ENCODE measurements at regions not wholly inside any gene's neighbourhood (a gene's known extent, or its start where the extent isn't known, plus 50 kb on each side); places are given as distances from the start of the nearest gene placed in this dataset.

GRCh38 chr4:60175241-60175640 lies 1024.9 kb upstream of the ADGRL3 start:
- no peak overlapping the region for H3K4me3 ChIP-seq
- H3K36me3 ChIP-seq = no peaks in the 10 kb centered on the region
- H3K9me3 ChIP-seq = peaks cover 3% of the 10 kb centered on the region
- 47% methylated on average over 1 of the region's 1 CpG for WGBS
- TF ChIP-seq POLR2A (IDR thresholded peaks at IDR 0.05) (no peak), CTCF (IDR thresholded peaks at IDR 0.05) (no peak)
- H3K4me1 ChIP-seq = no peaks in the 10 kb centered on the region
- no peaks in the 10 kb centered on the region for H3K27me3 ChIP-seq
- DNase-seq (ENCODE audit: low spot score in 2 of 2) = no peak
- H3K27ac ChIP-seq = no peak overlapping the region

- Histone ChIP-seq H3K36me3 (no peaks in the 10 kb centered on the region), H3K9me3 (peaks cover 8% of the 10 kb centered on the region), H3K27ac (no peak overlapping the region), H3K27me3 (no peaks in the 10 kb centered on the region), H3K4me3 (no peak overlapping the region), H3K4me1 (no peaks in the 10 kb centered on the region)
- TF ChIP-seq CTCF (IDR thresholded peaks at IDR 0.05) (no peak), POLR2A (IDR thresholded peaks at IDR 0.05) (no peak)
- WGBS = 97% methylated on average over 3 of the region's 3 CpGs
- DNase-seq (ENCODE audit: low spot score in 2 of 2) = no peak
These were observed 1012.7 kb upstream of the ADGRL3 start for GRCh38 chr4:60187428-60187827.

- 86% methylated on average over 5 of the region's 5 CpGs for WGBS
- Histone ChIP-seq H3K27me3 (no peaks in the 10 kb centered on the region), H3K4me3 (no peak overlapping the region), H3K36me3 (no peaks in the 10 kb centered on the region), H3K4me1 (no peaks in the 10 kb centered on the region), H3K9me3 (peaks cover 8% of the 10 kb centered on the region), H3K27ac (no peak overlapping the region)
- TF ChIP-seq EP300 (IDR thresholded peaks at IDR 0.05) = no peak
- no peak for DNase-seq (ENCODE audit: low spot score in 2 of 2)
These were observed 1010.8 kb upstream of the ADGRL3 start for GRCh38 chr4:60189286-60189685.

GRCh38 chr4:60194214-60194613 lies 1005.9 kb upstream of the ADGRL3 start:
- Histone ChIP-seq H3K27ac (no peak overlapping the region), H3K4me3 (no peak overlapping the region), H3K4me1 (no peaks in the 10 kb centered on the region), H3K27me3 (no peaks in the 10 kb centered on the region), H3K9me3 (peaks cover 4% of the 10 kb centered on the region), H3K36me3 (no peaks in the 10 kb centered on the region)
- TF ChIP-seq CTCF (IDR thresholded peaks at IDR 0.05) (no peak), POLR2AphosphoS5 (IDR thresholded peaks at IDR 0.05) (no peak), EP300 (IDR thresholded peaks at IDR 0.05) (no peak)
- no peak for DNase-seq (ENCODE audit: low spot score in 2 of 2)
- WGBS = 92% methylated on average over 1 of the region's 1 CpG

GRCh38 chr4:60195256-60195655 lies 1004.9 kb upstream of the ADGRL3 start:
- no peaks in the 10 kb centered on the region for H3K36me3 ChIP-seq
- no peaks in the 10 kb centered on the region for H3K27me3 ChIP-seq
- H3K4me3 ChIP-seq = no peak overlapping the region
- TF ChIP-seq CTCF (IDR thresholded peaks at IDR 0.05) (no peak), POLR2A (IDR thresholded peaks at IDR 0.05) (no peak), POLR2AphosphoS5 (IDR thresholded peaks at IDR 0.05) (no peak), EP300 (IDR thresholded peaks at IDR 0.05) (no peak)
- H3K27ac ChIP-seq = no peak overlapping the region
- WGBS = 48% methylated on average over 2 of the region's 2 CpGs
- H3K9me3 ChIP-seq = peaks cover 4% of the 10 kb centered on the region
- no peak for DNase-seq (ENCODE audit: low spot score in 2 of 2)
- H3K4me1 ChIP-seq = no peaks in the 10 kb centered on the region

- Histone ChIP-seq H3K4me3 (no peak overlapping the region), H3K36me3 (no peaks in the 10 kb centered on the region), H3K27ac (no peak overlapping the region), H3K27me3 (no peaks in the 10 kb centered on the region), H3K4me1 (no peaks in the 10 kb centered on the region), H3K9me3 (no peaks in the 10 kb centered on the region)
- DNase-seq (ENCODE audit: low spot score in 2 of 2) = no peak
- peak; percentile 24 to 75 for TF ChIP-seq CTCF (IDR thresholded peaks at IDR 0.05)
- no peak for TF ChIP-seq POLR2A (IDR thresholded peaks at IDR 0.05)
- 10% methylated on average over 3 of the region's 3 CpGs for WGBS
These were observed 999.0 kb upstream of the ADGRL3 start for GRCh38 chr4:60201052-60201673.
